ENCODE measurements at regions not wholly inside any gene's neighbourhood (a gene's known extent, or its start where the extent isn't known, plus 50 kb on each side); places are given as distances from the start of the nearest gene placed in this dataset.

GRCh38 chr6:4591218-4591617 is 185.0 kb upstream of the CDYL start:
- no peak for DNase-seq (ENCODE audit: low read depth in 4 of 4, low spot score in 1 of 4)

DNA sequence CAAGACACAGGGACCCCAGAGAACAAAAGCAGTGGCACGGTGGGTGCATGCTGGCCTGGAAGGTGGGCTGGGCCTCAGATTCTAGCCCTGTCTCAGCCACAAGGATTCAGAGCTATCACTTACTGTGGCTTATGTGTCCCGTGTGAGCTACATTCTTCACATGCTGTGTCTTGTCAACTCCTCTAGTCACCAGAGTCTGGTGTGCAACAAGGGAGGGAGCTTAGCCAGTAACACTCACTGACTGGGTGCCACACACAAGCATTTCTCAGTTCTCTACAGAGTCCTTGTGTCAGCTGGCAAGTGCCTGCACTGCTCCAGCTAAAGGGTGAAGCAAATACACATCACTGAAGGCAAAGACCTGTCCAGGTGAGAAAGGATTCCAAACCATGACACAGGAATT is 186.9 kb upstream of the CDYL start:
- DNase-seq (ENCODE audit: low read depth in 4 of 4, low spot score in 1 of 4) = no peak

DNA sequence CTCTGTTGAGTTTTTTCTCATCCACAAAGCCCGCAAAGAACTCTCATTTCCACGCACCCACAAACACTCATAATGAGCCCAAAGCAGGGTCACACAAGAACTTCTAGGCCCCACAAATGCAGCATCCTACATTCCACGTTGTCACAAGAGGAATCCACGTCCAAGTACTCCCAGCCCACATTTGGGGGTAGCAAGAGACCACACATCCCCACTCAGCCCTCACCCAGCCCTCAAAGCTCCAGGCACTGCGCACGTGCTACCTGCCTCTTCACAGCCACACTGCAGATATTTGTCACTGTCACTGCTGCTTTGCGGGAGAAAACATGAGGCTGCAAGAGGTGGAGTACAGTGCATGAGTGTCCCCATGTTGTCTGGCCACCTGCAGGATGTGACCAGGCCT is 187.6 kb upstream of the CDYL start:
- no peak for DNase-seq (ENCODE audit: low read depth in 4 of 4, low spot score in 1 of 4)

- DNase-seq (ENCODE audit: low read depth in 4 of 4, low spot score in 1 of 4) = no peak
These were observed 188.0 kb upstream of the CDYL start for GRCh38 chr6:4588163-4588562.

GRCh38 chr6:4587171-4587570 is 189.0 kb upstream of the CDYL start:
- DNase-seq (ENCODE audit: low read depth in 4 of 4, low spot score in 1 of 4) = no peak

DNA sequence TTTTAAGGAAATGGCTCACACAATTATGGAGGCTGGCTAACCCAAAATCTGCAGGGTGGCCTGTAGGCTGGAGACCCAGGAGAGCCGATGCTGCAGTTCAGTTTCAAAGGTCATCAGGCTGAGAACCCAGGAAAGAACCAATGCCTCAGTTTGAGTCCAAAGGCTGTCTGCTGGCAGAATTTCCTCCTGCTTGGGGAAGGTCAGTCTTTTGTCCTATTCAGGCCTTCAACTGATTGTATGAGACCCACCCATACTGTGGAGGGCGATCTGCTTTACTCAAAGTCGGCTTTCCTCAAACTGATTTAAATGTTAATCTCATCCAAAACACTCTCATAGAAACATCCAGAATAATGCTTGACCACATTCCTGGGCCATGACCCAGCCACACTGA is 189.7 kb upstream of the CDYL start:
- DNase-seq (ENCODE audit: low read depth in 4 of 4, low spot score in 1 of 4) = no peak

- no peak for DNase-seq (ENCODE audit: low read depth in 4 of 4, low spot score in 1 of 4)
These were observed 190.3 kb upstream of the CDYL start for GRCh38 chr6:4585682-4586468.

- no peak for DNase-seq (ENCODE audit: low read depth in 4 of 4, low spot score in 1 of 4)
These were observed 191.4 kb upstream of the CDYL start for GRCh38 chr6:4584801-4585200.

DNA sequence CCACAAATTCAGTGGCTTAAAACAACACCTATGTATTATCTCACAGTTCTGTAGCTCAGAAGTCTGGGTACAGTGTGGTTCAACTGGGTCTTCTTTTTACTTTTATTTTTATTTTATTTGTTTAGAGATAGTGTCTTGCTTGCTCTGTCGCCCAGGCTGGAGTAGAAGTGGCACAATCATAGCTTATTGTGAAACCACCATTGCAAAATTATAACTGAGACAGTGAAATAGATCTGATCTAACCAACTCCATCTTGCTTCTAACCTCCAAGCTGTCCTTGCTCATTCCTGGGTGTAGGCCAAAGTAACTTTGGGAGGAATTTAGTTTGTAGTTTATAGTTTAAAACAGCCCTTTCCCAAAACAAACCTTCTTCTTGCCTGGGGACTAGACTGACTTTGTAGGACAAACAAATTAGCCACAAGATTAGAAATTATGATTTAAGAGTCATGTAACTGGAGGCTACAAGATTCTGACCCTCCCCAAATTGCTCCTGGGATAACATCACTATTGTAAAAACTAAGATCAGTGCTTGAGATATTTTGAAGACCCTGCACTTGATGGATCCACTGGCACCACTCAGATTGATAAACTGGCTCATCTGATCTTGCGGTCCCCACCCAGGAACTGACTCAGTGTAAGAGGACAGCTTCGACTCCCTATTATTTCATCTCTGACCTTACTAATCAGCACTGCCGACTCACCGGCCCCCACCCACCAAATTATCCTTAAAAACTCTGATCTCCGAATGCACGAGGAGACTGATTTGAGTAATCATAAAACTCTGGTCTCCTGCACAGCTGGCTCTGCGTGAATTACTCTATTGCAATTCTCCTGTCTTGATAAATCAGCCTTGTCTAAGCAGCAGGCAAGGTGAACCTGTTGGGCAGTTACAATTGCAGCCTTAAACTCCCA is 193.4 kb upstream of the CDYL start:
- DNase-seq (ENCODE audit: low read depth in 4 of 4, low spot score in 1 of 4) = no peak

DNA sequence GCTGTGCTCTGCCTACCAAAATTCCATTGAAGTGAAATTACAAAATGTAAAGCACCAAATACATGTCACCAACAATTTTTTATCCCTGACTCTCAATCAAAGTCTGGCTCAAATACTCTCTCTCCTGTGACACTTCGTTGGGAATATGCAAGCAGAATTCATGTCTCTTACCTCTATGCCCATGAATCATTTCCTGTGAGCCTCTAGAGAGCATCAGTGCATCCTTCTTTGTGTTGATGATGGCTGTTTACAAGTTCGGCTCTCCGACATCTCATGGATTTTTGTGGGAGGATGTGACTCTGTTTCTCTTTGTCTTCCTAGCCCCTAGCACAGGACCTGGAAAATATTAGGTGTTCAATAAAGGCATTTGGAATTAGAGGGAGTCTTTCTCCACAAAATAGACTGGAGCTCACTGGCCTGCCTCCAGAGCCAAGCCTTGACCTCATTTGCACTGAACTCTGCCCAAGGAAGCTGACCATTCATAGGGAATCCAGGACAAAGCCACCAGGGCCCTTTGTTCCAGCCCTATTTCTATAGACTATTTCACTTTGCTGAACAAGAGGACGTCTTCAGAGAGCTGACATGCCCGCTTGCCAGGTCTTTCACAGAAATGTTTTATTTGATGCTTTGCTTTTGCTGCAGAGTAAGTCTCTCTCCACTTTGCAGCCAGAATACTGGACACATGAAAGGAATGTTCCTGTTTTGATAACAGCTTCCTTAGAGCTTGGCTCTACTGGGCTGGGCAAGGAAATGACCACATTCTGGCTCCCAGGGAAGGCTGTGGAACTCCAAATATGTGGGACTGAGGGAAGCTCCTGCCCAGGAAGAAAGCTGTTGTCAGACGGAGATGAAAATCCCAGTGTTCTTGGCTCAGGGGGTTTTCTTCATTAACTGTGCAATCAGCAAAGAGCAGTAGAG is 194.5 kb upstream of the CDYL start:
- no peak for DNase-seq (ENCODE audit: low read depth in 4 of 4, low spot score in 1 of 4)

DNA sequence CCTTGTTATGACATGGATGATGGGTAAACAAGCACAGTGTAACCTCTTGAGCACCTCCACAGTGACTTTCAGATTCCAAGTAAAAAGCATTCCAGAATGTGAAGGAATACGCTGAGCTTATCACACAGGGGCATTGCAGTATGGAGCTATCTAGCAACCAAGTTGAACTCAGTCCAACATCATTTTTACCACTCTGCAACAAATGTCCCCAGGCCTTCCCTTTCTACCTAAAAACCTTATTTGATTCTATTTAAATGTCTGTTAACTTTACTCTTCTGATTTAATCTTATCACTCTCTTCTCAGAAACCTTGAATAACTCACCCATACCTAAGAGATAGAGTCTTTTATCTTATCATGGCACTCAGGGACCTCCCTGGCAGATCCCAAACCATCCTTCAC is 195.8 kb upstream of the CDYL start:
- no peak for DNase-seq (ENCODE audit: low read depth in 4 of 4, low spot score in 1 of 4)

DNA sequence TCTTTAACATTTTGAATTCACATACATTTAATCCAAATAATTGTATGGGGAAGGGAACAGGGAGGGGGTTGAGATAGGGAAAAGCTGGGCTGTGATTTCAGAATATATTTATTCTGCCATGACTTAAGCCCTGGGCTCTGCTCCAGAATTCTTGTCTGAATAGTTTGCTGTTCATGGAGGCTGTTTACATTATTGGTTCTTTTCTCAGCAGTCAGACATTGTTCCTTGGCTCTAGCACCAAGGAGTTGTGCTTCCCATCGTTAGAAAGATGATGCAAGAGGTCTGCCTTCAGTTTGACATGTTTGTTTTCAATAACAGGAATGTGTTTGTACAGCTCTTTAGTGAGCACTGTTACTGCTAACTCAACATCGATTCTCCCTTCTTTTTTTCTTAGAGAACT is 198.8 kb upstream of the CDYL start:
- DNase-seq (ENCODE audit: low read depth in 4 of 4, low spot score in 1 of 4) = no peak

DNA sequence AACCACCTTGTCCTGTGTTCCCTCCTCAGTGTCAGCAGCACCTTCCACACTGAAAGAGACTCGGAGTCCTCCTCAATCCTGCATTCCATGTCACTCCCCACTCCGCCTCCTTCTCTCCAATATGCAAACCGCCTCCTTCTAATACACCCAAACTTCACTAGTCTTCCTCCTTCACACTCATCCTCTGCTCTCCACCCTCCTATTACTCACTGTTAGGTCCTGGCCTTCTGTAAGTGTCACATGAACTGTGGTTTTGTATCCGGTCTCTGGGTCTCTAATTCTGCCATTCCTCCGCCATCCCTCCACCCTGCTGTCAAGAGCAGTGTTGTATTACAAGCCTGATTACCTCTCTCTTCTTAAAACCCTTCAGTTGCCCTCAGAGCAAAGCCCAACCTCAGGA is 200.5 kb upstream of the CDYL start:
- DNase-seq (ENCODE audit: low read depth in 4 of 4, low spot score in 1 of 4) = no peak

DNA sequence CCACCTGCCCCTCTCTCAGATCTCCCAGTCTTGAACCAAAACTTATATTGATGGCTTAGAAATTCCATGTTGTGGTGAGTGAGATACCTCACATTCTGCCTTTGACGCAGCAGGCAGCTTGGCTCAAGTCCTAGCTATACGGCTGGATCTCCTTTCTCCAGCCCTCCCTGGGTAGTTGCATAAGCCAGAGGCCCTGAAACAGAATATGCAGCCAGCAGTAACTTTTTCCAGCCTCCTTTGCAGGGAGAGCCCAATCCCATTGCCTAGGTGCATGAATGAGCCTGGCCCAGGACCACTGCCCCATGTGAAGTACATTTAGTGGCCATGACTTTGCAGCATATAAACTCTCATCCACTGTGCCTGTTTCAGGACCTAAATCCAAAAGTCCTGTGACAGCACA is 202.2 kb upstream of the CDYL start:
- no peak for DNase-seq (ENCODE audit: low read depth in 4 of 4, low spot score in 1 of 4)

DNA sequence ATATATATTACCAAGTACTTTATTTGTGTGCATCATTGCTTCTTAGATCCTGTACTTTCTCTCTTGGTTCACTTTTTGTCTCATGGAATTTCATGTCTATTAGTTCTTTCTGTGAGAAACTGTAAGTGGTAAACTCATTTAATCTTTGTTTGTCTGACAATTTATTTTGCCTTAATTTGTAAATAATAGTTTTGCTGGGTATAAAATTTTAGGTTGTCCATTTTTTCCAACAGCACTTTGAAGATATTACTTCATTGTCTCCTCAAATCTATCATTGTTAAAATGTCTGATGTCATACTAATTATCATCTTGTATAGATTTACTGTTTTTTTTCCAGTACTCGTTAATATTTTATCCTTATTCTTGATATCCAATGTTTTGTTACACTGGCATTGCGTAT is 205.2 kb upstream of the CDYL start:
- DNase-seq (ENCODE audit: low read depth in 4 of 4, low spot score in 1 of 4) = no peak

DNA sequence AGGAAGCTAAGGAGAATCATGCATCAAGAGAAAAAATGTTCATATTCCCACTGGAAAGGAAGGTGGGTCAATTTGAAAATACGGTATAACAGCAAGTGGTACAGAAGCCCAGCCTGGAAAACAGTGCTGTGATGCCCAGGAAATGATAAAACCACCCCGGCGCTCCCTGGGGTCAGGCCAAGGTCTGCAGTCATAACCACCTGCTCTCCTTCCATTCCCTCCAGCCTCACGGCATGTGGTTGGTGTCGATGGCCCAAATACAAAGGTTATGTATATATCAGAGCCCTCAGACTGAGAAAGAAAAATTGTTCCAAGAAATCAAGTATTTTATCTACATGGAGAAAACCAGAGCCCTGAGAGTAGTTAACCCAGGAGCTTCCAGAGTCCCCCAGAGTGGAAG is 208.1 kb upstream of the CDYL start:
- DNase-seq (ENCODE audit: low read depth in 4 of 4, low spot score in 1 of 4) = no peak

DNA sequence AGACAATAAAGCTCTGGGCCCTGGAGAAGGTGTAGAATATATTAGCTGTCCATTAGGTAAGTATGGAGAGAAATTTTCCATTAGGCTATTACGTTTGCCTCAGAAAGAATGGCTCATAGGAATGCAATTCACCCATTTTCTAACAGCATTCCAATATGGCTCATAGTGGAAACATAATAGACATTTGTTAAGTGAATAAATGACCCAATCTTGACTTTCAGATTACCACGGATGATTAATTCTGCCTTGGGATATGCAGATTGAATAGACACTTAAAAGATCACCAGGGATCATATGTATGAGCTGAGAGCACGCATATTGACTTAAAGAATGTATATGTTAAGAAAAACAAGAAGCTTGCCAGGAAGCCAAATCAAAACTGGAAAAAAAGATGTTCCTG is 209.1 kb upstream of the CDYL start:
- DNase-seq (ENCODE audit: low read depth in 4 of 4, low spot score in 1 of 4) = no peak

DNA sequence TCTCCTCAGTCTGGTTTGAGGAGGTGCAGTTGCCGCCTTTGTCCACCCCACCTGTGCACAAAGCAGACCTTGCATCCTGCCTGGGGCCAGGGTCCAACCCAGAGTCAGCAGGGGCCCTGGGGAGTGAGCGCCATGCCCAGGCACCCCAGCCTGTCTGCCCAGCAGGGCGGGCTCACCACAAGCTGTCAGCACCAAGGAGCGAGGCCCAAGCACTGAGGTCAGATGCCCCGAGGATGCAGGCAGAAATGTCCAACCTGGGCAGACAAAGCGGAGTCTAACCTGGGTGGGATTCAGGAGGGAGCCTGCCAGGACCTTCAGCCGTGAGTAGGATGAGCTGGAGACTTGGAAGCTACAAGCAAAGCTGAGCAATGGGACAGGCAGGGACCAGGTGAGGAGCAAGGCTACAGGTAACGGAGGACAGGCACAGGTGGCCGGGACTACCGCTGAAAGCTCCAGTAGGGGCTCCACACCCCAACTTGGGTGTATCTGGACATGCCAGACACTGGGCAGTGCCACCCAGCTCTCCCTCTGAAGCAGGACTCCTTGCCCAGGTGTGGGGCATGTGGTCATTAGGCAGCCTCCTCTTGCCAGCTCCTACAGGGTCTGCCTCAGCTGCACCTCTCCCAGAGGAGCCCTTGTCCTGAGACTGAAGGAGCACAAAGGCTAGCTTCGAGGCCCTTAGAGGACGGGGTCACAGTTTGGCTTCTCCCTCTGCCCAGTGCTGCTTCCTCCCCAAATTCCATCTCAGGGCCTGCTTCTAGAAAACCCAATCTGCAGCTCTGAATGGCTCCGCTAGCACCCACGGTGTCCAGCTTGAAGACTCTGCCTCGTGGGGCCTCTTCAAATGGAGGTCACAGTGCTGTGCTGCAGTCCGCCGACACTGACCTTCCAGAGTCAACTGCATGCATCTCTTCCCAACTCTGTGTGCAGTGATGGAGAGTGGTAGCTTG is 210.6 kb upstream of the CDYL start:
- no peak for DNase-seq (ENCODE audit: low read depth in 4 of 4, low spot score in 1 of 4)

DNA sequence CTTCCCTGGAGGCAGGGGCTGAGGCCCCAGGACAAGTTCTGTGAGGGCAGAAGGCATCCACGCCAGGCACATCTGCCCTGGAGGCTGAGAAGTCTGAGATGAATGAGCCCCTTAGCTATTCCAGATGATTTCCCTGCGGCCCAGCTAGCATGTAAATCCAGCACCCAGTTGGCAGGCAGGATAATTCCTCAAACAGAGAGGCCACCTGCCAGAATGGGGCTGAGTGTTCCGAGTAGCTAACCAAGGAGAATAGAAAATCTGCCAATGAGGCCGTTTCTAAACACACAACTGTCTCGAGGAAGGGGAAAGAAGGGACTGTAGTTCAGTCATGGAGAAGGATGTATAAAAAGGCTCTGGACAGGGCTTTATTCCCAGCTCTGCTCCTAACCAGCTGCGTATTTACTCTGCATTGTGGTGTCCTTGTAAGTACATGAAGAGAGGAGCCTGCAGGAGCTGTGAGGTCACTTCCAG is 211.4 kb upstream of the CDYL start:
- no peak for DNase-seq (ENCODE audit: low read depth in 4 of 4, low spot score in 1 of 4)

- no peak for DNase-seq (ENCODE audit: low read depth in 4 of 4, low spot score in 1 of 4)
These were observed 212.3 kb upstream of the CDYL start for GRCh38 chr6:4563877-4564276.

Measured in stimulated activated CD4-positive, alpha-beta T cell treated with anti-CD3 and anti-CD28 coated beads, Interleukin-1b, Interleukin-23, amount 100 ng/mL, for 24 hours (primary cell).